PC-9 (cell line): ENCODE measurements at regions not wholly inside any gene's neighbourhood (a gene's known extent, or its start where the extent isn't known, plus 50 kb on each side); places are given as distances from the start of the nearest gene placed in this dataset.

Experiments used
- BruUV-seq: library from RNA; stranded (reverse); fragments of 400-500 nt; replicated peaks from 2 replicates; lab custom pipeline; 2021; lab: Mats Ljungman, UMichigan
- CTCF ChIA-PET: fragments of 300-600 bp; sonication (Branson Sonifier 250); formaldehyde crosslinking; loops from one replicate; lab custom pipeline; 2022; ENCODE audit warnings: antibody characterized with exemption; lab: Charles Lee
- POLR2A ChIA-PET: fragments of 300-600 bp; sonication (Branson Sonifier 250); formaldehyde crosslinking; loops from one replicate; lab custom pipeline; 2022; ENCODE audit warnings: antibody characterized with exemption; ENCODE audit not compliant: unreplicated experiment; lab: Charles Lee
- DNase-seq, 2 experiments: peaks; one replicate each; pipeline versions ENCODE4 v3.0.0 to v3.0.0-alpha.2; 2015 to 2022; ENCODE audit warnings: mixed read lengths in 1 of 2
- H2AFZ ChIP-seq: fragments of 200-600 bp; sonication (generic); 2 replicates; pipeline ENCODE4 v1.8.1; 2017; ENCODE audit warnings: antibody characterized with exemption
- H3F3A ChIP-seq: fragments of 200-600 bp; sonication (generic); 2 replicates; pipeline ENCODE4 v1.8.1; 2017; ENCODE audit warnings: antibody characterized with exemption, mild to moderate bottlenecking, low read depth; ENCODE audit not compliant: insufficient read depth
- H3K27ac ChIP-seq: fragments of 200-600 bp; sonication (generic); 2 replicates; pipeline ENCODE4 v1.6.1; 2016; ENCODE audit warnings: mixed run types
- H3K27me3 ChIP-seq: fragments of 200-600 bp; sonication (generic); 2 replicates; pipeline ENCODE4 v1.6.1; 2016; ENCODE audit warnings: low read depth, mixed run types; ENCODE audit not compliant: insufficient read depth
- H3K36me3 ChIP-seq: fragments of 200-600 bp; sonication (generic); 2 replicates; pipeline ENCODE4 v1.6.1; 2016; ENCODE audit warnings: low read depth, mixed run types
- H3K4me1 ChIP-seq: fragments of 200-600 bp; sonication (generic); replicated peaks from 2 replicates; pipeline ENCODE4 v1.6.1; 2016; ENCODE audit warnings: mixed run types; ENCODE audit not compliant: insufficient read depth
- H3K4me2 ChIP-seq: fragments of 200-600 bp; sonication (generic); 2 replicates; pipeline ENCODE4 v1.6.1; 2017; ENCODE audit warnings: mixed run types
- H3K4me3 ChIP-seq: fragments of 200-600 bp; sonication (generic); 2 replicates; pipeline ENCODE4 v1.6.1; 2016; ENCODE audit warnings: mixed run types
- H3K79me2 ChIP-seq: fragments of 200-600 bp; sonication (generic); 2 replicates; pipeline ENCODE4 v1.6.1; 2017; ENCODE audit warnings: low read depth, mixed run types
- H3K9me2 ChIP-seq: fragments of 200-600 bp; sonication (generic); 2 replicates; pipeline ENCODE4 v1.8.1; 2017; ENCODE audit warnings: mild to moderate bottlenecking; ENCODE audit not compliant: insufficient read depth
- H3K9me3 ChIP-seq: fragments of 200-600 bp; sonication (generic); 2 replicates; pipeline ENCODE4 v1.8.1; 2016; ENCODE audit warnings: low read depth; ENCODE audit not compliant: insufficient read depth
- H4K20me1 ChIP-seq: fragments of 200-600 bp; sonication (generic); 2 replicates; pipeline ENCODE4 v1.8.1; 2017; ENCODE audit not compliant: insufficient read depth
- CTCF ChIP-seq: fragments of 200-600 bp; sonication (generic); conservative IDR thresholded peaks from 2 replicates; pipeline ENCODE4 v1.6.1; 2017; ENCODE audit warnings: mixed run types, antibody characterized with exemption, mild to moderate bottlenecking, moderate library complexity
- EZH2 ChIP-seq: fragments of 200-600 bp; sonication (generic); IDR thresholded peaks from 2 replicates; pipeline ENCODE4 v1.8.0; 2017; ENCODE audit warnings: antibody characterized with exemption, low read depth
- intact Hi-C: fragments of 100-400 bp; cut with micrococcal nuclease; formaldehyde crosslinking; loops from one replicate; pipeline ENCODE4 v1.10.0; 2022; ENCODE audit not compliant: unreplicated experiment

DNA sequence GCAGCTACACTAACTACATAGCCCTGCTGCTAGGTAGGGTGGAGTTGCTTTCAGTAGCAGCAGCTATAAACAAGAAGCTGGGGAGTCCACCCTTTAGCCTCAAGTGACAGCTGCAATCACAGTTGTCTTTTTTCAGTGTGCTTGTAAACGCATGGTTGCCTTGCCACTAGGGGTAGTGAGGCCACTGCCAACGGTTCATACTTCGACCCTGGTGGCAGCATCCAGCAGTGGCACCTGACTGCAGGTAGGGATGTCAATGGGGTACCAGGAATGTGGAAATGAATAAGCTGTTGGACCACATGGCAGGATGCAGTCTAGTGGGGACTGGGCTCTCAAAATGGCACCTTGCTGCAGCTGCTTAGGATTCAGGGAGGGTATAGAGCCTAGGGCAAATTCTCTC lies 367.2 kb downstream of the RASEF start:
- Histone ChIP-seq H3K4me3 (no peak overlapping the region), H3K9me2 (no peaks in the 10 kb centered on the region), H3K9me3 (no peaks in the 10 kb centered on the region), H2AFZ (no peak overlapping the region), H3F3A (no peaks in the 10 kb centered on the region), H3K4me2 (no peak overlapping the region), H3K36me3 (no peaks in the 10 kb centered on the region), H4K20me1 (no peaks in the 10 kb centered on the region), H3K27ac (no peak overlapping the region), H3K27me3 (no peaks in the 10 kb centered on the region), H3K4me1 (no peaks in the 10 kb centered on the region), H3K79me2 (no peaks in the 10 kb centered on the region)
- ChIA-PET CTCF (no interaction called here), POLR2A (no interaction called here)
- intact Hi-C loops, result no loop called here
- DNase-seq, result no peak
- no peak for TF ChIP-seq EZH2
- no peak for TF ChIP-seq CTCF
- BruUV-seq, result no TSS peak

DNA sequence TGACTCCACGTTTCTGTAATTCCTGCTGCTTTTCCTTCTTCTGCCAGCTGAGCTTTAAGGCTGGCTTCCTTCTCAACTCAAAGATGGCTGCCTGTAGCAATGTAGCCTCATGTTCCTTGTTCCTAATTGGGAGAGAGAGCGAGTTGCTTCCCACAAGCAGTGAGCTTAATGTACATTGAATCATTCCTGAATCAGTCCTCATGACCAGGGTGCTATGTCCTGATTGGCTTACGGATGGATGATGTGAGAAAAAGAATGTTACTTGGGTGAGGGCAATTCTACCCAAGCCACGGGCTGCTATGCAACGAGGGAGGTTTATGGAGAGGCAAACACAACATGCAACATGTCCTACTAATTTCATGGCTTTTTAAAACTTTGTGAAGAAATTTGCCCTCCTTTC lies 356.2 kb downstream of the RASEF start:
- Histone ChIP-seq H3K9me3 (no peaks in the 10 kb centered on the region), H4K20me1 (no peaks in the 10 kb centered on the region), H3K79me2 (no peaks in the 10 kb centered on the region), H3K4me2 (no peak overlapping the region), H3F3A (no peaks in the 10 kb centered on the region), H3K36me3 (no peaks in the 10 kb centered on the region), H3K27ac (no peak overlapping the region), H3K27me3 (no peaks in the 10 kb centered on the region), H3K4me3 (no peak overlapping the region), H3K4me1 (no peaks in the 10 kb centered on the region), H3K9me2 (no peaks in the 10 kb centered on the region), H2AFZ (peak overlapping the region; percentile 33; the same call in 1 of the 2 replicates)
- intact Hi-C loops, result no loop called here
- no TSS peak for BruUV-seq
- POLR2A ChIA-PET, result no interaction called here
- no peak for DNase-seq
- TF ChIP-seq EZH2, result no peak
- no peak for TF ChIP-seq CTCF
- CTCF ChIA-PET, result no interaction called here

DNA sequence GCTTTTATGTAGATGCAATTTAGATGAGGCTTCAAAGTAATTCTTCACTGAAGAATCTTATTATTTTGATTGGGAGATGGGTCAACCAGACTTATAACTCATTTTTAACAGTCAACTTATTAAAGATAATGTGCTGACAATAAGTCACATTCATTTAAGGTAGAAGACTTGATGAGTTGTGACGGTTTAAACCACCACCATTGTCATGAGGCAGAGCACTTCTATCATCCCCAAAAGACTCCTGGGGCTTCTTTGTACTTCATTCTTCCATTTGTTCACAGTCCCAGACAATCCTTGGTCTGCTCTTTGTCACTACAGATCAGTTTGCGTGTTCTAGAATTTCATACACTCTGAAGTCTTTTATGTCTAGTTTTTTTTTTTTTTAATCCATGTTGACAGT lies 346.1 kb downstream of the RASEF start:
- no peaks in the 10 kb centered on the region for H3K9me2 ChIP-seq
- no peaks in the 10 kb centered on the region for H3K27me3 ChIP-seq
- no peaks in the 10 kb centered on the region for H3K4me1 ChIP-seq
- POLR2A ChIA-PET, result no interaction called here
- H3K79me2 ChIP-seq, result no peaks in the 10 kb centered on the region
- intact Hi-C loops, result no loop called here
- no peak overlapping the region for H3K4me3 ChIP-seq
- H2AFZ ChIP-seq, result no peak overlapping the region
- H3K4me2 ChIP-seq, result no peak overlapping the region
- H3K9me3 ChIP-seq, result no peaks in the 10 kb centered on the region
- no TSS peak for BruUV-seq
- no peaks in the 10 kb centered on the region for H3K36me3 ChIP-seq
- no peaks in the 10 kb centered on the region for H4K20me1 ChIP-seq
- CTCF ChIA-PET, result no interaction called here
- TF ChIP-seq EZH2 (no peak), CTCF (no peak)
- no peak for DNase-seq
- no peaks in the 10 kb centered on the region for H3F3A ChIP-seq
- H3K27ac ChIP-seq, result no peak overlapping the region
